ENCODE measurements at regions not wholly inside any gene's neighbourhood (a gene's known extent, or its start where the extent isn't known, plus 50 kb on each side); places are given as distances from the start of the nearest gene placed in this dataset.
"Not testable (repeated sequence)": the region's sequence is repeated elsewhere in the genome, so short reads cannot be mapped to it uniquely, and the experiment has no call there.

DNA sequence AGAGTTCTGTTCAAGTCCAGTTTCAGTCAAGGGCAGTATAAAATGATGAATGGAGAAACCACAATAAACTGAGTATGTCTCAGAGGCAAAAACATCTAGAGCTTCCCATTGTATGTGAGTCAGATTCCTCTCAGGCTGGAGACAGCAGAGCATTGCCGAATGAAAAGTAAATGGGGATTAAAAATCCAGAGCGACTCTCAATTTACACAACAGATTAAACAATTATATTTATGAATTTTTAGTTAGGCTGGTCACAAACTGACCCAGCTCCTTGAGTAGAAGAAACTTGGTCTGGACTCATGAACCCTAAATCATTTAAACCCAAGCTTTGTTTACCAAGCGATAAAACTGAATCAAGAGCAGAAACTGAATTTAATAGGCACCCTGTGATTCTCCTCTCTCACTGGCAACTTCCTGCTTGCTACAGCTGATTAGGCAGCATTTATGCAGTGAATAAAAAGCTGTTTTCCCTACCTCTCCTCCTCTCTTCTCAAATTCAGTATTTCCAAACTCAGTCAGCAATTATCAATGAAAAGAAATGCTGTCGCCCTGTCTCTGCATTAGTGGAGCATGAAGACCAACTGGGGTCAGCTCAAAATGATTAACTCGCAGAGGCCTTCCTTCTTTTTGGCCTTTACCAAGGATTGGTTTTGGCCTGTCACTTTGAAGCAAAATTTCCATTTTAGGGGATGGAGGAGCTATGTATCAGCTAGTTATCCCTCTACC lies 568.0 kb downstream of the PDHA2 start:
- POLR2A ChIA-PET (ENCODE audit: low non-redundant PET), result no interaction called here
- no peak for DNase-seq (ENCODE audit: low spot score)
- CTCF ChIA-PET, result no interaction called here

DNA sequence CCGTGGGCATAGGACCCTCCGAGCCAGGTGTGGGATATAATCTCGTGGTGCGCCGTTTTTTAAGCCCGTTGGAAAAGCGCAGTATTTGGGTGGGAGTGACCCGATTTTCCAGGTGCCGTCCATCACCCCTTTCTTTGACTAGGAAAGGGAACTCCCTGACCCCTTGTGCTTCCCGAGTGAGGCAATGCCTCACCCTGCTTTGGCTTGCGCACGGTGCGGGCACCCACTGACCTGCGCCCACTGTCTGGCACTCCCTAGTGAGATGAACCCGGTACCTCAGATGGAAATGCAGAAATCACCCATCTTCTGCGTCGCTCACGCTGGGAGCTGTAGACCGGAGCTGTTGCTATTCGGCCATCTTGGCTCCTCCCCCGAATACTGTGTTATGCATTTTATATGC lies 575.0 kb downstream of the PDHA2 start:
- POLR2A ChIA-PET (ENCODE audit: low non-redundant PET); H3K27ac ChIP-seq; DNase-seq (ENCODE audit: low spot score); CTCF ChIA-PET: not testable (repeated sequence)

More for the DNA sequence above, 568.0 kb downstream of the PDHA2 start:
- TF ChIP-seq, protein P1, sequence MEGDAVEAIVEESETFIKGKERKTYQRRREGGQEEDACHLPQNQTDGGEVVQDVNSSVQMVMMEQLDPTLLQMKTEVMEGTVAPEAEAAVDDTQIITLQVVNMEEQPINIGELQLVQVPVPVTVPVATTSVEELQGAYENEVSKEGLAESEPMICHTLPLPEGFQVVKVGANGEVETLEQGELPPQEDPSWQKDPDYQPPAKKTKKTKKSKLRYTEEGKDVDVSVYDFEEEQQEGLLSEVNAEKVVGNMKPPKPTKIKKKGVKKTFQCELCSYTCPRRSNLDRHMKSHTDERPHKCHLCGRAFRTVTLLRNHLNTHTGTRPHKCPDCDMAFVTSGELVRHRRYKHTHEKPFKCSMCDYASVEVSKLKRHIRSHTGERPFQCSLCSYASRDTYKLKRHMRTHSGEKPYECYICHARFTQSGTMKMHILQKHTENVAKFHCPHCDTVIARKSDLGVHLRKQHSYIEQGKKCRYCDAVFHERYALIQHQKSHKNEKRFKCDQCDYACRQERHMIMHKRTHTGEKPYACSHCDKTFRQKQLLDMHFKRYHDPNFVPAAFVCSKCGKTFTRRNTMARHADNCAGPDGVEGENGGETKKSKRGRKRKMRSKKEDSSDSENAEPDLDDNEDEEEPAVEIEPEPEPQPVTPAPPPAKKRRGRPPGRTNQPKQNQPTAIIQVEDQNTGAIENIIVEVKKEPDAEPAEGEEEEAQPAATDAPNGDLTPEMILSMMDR (conservative IDR thresholded peaks at IDR 0.05; ENCODE audit: low read depth), result no peak
- no peak overlapping the region for H3K27ac ChIP-seq

DNA sequence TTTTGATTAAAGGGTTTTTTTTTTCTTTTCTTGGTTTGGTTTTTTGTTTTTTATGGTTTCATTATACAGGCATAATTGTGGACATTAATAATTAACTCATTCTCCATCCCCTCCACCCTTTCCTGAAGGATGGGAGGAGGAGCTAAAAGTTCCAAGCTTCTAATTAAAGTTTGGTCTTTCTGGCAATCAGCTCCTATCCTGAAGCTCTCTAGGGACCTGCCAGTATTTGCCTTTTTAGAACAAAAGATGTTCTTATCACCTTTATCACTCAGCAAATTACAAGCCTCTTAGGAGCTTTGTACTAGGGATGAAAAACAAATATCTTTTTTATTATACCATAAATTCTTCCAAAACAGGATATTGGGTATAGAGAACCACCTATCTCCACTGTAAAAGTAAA lies 589.8 kb downstream of the PDHA2 start:
- DNase-seq (ENCODE audit: low spot score), result no peak
- TF ChIP-seq, protein P1 (conservative IDR thresholded peaks at IDR 0.05; ENCODE audit: low read depth), result no peak
- no peak overlapping the region for H3K27ac ChIP-seq
- POLR2A ChIA-PET (ENCODE audit: low non-redundant PET), result no interaction called here
- CTCF ChIA-PET, result interaction anchor here (0.6 kb wide), 1 partner anchor 683 kb away, joined by 4 read pairs; no protein-coding TSS in a partner anchor

DNA sequence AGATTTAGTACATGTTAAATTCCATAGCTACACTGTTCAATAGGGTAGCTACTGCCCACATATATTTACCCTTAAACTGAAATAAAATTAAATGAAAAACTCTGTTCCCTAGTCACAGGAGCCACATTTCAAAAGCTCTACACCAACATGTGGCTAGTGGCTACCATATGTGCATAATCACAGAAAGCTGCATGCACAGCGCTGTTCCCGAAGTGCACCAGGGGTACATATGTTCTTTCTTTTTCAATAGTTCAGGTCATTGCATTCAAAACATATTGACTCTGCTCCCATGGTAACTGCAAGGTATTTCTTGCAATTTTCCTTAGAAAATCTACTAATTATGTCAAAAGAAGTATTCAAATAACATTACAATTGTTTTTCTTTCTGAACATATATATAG lies 591.2 kb downstream of the PDHA2 start:
- DNase-seq (ENCODE audit: low spot score), result no peak
- ChIA-PET CTCF (no interaction called here), POLR2A (ENCODE audit: low non-redundant PET) (no interaction called here)
- TF ChIP-seq, protein P1 (conservative IDR thresholded peaks at IDR 0.05; ENCODE audit: low read depth), result no peak
- H3K27ac ChIP-seq, result no peak overlapping the region

DNA sequence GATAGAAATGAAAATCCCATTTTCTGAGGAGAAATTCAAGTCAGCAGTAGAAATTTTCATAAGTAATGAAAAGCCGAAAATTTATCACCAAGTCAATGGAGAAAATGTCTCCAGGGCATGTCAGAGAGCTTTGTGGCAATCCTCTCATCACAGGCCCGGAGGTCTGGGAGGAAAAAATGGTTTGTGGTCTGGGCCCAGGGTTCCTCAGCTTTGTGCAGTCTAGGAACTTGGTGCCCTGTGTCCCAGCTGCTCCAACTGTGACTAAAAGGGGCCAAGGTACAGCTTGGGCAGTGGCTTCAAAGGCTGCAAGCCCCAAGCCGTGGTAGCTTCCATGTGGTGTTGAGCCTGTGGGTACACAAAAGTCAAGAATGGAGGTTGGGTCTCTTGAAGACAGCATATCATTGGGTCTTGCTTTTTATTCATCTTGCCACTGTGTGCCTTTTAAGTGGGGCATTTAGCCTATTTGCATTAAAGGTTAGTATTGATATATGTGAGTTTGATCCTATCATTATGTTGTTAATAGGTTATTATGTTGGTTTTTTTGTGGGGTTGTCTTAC lies 608.5 kb downstream of the PDHA2 start:
- no peak overlapping the region for H3K27ac ChIP-seq
- DNase-seq (ENCODE audit: low spot score), result no peak
- ChIA-PET POLR2A (ENCODE audit: low non-redundant PET) (no interaction called here), CTCF (no interaction called here)
- TF ChIP-seq, protein P1 (conservative IDR thresholded peaks at IDR 0.05; ENCODE audit: low read depth), result no peak

DNA sequence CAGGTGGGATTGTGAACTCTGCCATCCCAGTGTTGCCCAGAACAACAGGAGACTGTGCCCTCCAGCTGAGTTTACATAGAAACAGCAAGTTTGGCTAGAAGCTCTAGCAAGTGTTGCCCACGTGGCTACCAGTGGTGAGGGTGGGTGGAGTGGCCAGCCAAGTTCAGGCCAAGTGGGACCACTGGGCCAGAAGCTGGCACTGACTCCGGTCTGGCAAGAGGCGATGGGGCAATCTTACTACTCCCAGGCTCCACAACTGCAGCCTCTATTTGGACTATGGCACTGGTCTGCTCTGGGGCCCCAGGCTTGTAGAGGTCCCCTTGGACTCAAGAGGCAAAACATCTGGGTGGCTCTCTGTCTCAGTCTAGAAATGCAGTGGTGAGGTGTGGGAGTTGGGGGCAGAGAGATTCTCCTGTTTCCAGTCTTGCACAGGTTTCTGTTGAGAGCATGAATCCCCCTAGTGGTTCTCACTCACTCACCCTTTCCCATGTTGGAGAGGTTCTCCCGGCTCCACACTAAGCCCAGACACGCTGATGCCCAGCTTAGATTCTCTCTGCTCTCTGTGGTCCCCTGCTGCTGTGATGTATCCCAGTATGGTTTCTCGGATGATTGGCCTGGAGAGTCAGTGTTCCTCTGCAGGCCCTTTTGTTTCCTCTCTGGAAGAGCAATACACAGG lies 615.3 kb downstream of the PDHA2 start:
- ChIA-PET CTCF (no interaction called here), POLR2A (ENCODE audit: low non-redundant PET) (no interaction called here)
- H3K27ac ChIP-seq, result no peak overlapping the region
- TF ChIP-seq, protein P1 (conservative IDR thresholded peaks at IDR 0.05; ENCODE audit: low read depth), result no peak
- no peak for DNase-seq (ENCODE audit: low spot score)

DNA sequence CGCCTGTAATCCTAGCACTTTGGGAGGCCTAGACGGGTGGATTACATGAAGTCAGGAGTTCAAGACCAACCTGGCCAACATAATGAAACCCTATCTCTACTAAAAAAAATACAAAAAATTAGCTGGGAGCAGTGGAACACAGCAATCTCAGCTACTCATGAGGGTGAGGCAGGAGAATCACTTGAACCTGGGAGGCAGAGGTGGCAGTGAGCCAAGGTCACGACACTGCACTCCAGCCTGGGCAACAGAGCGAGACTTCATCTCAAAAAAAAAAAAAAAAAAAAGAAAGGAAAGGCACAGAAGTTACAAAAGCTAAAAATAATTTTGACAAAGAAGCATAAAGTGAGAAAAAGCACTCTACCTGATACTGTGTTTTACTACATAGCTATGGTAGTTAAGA lies 618.1 kb downstream of the PDHA2 start:
- CTCF ChIA-PET, result interaction anchor here (0.6 kb wide), 1 partner anchor 270 kb away, joined by 8 read pairs; no protein-coding TSS in a partner anchor
- DNase-seq (ENCODE audit: low spot score); H3K27ac ChIP-seq; POLR2A ChIA-PET (ENCODE audit: low non-redundant PET): not testable (repeated sequence)
